GM19035 (cell line): ENCODE measurements at regions not wholly inside any gene's neighbourhood (a gene's known extent, or its start where the extent isn't known, plus 50 kb on each side); places are given as distances from the start of the nearest gene placed in this dataset.
"Not testable (repeated sequence)": the region's sequence is repeated elsewhere in the genome, so short reads cannot be mapped to it uniquely, and the experiment has no call there.

Source experiments
- ATAC-seq: cut with Tn5 transposase; IDR thresholded peaks from one replicate; pipeline ENCODE4 v1.9.1; 2021; ENCODE audit not compliant: unreplicated experiment

GRCh38 chr19:14328406-14328805 is 52.8 kb upstream of the ADGRE5 start:
- ATAC-seq = no peak

DNA sequence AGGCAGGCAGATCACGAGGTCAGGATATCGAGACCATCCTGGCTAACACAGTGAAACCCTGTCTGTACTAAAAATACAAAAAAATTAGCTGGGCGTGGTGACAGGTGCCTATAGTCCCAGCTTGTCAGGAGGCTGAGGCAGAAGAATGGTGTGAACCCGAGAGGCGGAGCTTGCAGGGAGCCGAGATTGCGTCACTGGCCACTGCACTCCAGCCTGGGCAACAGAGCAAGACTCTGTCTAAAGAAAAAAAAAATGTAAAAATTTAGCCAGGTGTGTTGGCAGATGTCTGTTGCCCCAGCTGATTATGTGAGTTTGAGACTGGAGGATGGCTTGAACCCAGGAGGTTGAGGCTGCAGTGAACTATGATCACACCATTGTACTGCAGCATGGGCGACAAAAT is 54.2 kb upstream of the ADGRE5 start:
- ATAC-seq = not testable (repeated sequence)

GRCh38 chr19:14325863-14326262 is 55.4 kb upstream of the ADGRE5 start:
- ATAC-seq = no peak

GRCh38 chr19:14325134-14325533 is 56.1 kb upstream of the ADGRE5 start:
- ATAC-seq = no peak

GRCh38 chr19:14322889-14323463 is 58.3 kb upstream of the ADGRE5 start:
- ATAC-seq = no peak

GRCh38 chr19:14320253-14320652 is 61.0 kb upstream of the ADGRE5 start:
- no peak for ATAC-seq

DNA sequence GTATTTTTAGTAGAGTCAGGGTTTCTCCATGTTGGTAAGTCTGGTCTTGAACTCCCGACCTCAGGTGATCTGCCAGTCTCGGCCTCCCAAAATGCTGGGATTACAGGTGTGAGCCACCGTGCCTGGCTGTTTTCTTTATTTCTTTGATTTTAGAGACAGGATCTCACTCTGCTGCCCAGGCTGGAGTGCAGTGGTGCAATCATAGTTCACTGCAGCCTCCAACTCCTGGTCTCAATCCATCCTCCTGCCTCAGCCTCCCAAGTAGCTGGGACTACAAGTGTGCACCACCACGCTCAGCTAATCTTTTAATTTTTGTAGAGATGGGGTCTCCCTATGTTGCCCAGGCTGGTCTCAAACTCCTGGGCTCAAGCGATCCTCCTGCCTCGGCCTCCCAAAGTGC is 61.5 kb upstream of the ADGRE5 start:
- ATAC-seq = not testable (repeated sequence)

- no peak for ATAC-seq
Measured at GRCh38 chr19:14318873-14319272, 62.4 kb upstream of the ADGRE5 start.

GRCh38 chr19:14317157-14317556 is 64.1 kb upstream of the ADGRE5 start:
- ATAC-seq = no peak

DNA sequence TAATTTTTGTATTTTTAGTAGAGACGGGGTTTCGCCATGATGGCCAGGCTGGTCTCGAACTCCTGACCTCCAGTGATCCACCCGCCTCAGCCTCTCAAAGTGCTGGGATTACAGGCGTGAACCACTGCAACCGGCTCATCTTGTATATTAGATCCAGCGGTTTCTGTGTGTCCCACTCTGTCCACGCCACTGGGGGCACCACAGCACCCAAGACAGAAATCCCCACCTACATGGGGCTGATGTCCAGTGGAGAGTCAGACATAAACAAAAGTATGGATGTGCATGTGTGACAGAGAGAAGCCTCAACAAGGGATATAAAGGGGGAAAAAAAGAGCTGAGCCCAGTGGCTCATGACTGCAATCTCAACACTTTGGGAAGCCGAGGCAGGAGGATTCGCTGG is 65.8 kb upstream of the ADGRE5 start:
- no peak for ATAC-seq

DNA sequence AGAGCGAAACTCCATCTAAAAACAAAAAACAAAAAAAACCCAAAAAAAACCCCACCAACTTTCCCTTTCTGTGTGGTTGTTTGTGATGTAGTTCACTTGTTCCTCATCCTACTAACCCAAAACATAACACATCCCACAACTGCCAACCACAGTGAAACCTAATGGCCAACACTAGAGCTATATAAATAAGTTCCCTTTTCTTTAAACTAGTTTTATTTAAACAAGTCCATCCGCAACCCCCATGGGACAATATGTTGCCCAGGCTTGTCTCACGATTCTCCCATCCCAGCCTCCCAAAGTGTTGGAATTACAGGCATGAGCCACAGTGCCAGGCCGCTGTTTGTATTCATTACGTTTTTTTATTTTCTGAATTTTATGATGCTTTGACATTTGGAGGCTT is 71.2 kb upstream of the ADGRE5 start:
- no peak for ATAC-seq

DNA sequence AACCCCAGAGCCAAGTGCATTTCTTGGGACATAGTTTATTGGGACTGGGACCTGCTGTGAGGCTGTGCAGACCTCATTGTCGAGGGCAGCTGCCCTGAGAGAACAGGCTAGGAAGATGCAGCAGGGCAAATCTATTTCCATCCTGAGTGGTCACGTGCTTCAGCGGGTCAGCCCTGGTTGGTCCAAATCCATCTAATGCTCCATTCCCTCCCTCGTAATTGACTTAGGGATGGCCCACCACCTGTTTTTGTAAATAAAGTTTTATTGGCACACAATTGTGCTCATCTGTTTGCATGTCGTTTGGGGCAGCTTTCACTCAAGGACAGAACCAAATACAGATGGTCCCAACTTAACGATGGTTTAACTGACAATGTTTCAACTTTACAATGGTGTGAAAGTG is 75.5 kb upstream of the ADGRE5 start:
- no peak for ATAC-seq

- ATAC-seq = no peak
Measured at GRCh38 chr19:14301150-14301549, 80.1 kb upstream of the ADGRE5 start.

- ATAC-seq = no peak
Measured at GRCh38 chr19:14300303-14300702, 80.9 kb upstream of the ADGRE5 start.

DNA sequence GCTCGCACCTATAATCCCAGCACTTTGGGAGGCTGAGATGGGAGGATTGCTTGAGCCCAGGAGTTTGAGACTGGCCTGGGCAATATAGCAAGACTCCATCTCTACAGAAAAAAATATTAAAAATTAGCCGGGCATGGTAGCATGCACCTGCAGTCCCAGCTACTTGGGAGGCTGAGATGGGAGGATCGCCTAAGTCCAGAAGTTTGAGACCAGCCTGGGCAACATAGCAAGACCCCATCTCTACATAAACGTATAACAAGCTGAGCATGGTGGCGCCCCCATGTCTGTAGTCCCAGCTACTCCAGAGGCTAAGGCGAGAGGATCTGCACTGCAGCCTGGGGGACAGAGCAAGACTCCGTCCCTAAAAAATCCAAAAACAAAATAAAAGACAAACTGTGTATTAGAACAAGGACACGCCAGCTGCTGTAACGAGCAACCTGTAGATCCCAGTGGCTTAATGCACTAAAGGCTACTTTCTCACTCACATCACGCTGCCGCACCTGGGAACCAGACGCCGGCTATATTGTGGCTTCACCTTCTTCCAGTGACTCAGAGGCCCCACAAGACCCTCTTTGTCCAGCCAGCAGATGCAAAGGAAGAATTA is 81.9 kb upstream of the ADGRE5 start:
- not testable (repeated sequence) for ATAC-seq

GRCh38 chr19:14297883-14298576 is 83.2 kb upstream of the ADGRE5 start:
- not testable (repeated sequence) for ATAC-seq

DNA sequence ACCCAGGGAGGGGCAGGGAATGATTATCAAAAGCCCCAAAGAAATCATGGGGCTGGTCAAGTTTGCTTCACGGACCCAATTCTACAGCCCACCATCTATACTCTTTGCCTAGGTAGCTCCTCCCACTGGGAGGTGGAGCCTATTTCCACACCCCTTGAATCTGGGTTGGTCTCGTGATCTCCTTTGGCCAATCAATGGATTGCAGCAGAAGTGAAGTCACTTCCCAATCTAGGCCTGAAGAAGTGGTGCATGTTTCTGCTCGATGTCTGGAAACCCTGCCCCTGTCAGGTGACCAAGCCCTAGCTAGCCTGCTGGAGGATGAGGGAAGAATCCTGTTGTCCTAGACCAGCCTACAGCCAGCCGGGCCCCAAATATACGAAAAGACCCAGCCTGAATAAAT is 86.3 kb upstream of the ADGRE5 start:
- ATAC-seq = not testable (repeated sequence)

- ATAC-seq = not testable (repeated sequence)
Measured at GRCh38 chr19:14293816-14294170, 87.5 kb upstream of the ADGRE5 start.

DNA sequence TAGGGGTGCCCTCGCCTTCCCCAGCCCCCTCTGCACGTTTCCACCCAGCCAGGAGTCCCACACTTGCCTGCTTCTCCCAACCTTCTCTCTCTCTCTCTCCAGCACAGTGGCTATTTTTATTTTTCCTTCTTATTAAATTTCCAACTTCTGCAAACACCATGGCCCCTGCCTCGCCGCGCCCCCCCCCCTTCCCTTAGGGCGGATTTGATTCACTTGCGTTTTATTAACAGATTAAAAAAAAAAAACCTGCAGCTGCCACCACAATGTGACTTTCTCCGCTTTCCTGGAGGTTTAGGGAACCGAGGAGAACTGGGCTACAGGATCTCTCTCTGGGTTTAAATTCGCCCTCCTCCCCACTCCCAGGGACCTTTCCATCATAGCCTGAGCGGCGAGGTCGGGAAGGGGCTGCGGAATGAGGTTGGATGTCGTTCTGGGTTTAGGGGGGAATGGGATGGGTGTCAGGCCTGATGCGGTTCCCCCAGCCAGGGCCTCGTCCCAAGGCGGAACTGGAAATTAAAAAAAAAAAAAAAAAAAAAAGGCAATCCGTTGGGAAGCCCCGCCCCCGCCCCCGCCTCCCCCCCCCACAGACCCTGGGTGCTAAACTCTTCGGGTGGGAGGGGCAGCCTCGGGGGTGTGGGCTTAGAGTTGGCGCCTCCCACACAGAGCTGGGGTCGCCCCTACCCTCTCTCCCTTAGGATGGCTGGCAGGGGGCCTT is 87.3 kb upstream of the ADGRL1 start:
- ATAC-seq = not testable (repeated sequence)

- ATAC-seq = not testable (repeated sequence)
Measured at GRCh38 chr19:14289810-14290209, 83.8 kb upstream of the ADGRL1 start.

GRCh38 chr19:14287837-14288236 is 81.9 kb upstream of the ADGRL1 start:
- ATAC-seq = not testable (repeated sequence)

DNA sequence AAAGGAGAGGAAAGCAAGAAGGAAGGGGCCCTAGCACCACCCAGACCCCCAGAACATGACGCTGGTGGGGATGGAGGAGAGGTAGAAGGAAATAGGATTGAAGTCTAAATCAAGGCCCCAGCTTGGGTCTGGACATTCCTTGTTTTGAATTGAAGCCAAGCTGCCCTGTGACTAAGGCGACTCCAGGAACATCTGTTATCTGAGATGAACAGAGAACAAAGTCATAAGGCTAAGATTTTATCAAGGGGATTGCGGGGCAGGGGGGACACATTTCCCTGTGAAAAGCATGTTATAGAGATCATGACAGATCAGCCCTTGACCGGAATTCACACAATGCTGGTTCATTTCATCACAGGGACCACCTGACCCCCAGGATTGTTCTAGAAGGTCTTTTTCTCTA is 80.6 kb upstream of the ADGRL1 start:
- ATAC-seq = not testable (repeated sequence)
